ENCODE measurements at regions not wholly inside any gene's neighbourhood (a gene's known extent, or its start where the extent isn't known, plus 50 kb on each side); places are given as distances from the start of the nearest gene placed in this dataset.

DNA sequence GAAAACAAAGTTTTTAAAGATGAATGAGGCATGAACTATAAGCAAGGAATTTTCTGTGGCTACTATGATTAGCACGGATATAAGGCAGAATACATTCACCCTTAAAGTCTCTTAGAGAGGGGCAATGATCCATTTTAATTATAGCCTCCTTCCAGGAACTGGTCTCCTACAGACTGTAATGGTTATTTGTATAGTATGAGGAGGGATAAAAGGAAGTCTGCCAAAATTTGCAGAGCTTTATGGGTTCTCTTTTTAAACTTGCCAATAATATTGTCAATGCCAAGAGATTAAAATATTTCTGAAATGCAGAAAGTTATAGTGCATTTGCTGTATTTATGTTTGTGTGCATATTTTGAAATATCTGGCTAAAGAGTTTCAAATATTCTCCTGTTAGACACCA is 271.4 kb upstream of the LUZP2 start:
- no peak for TF ChIP-seq CTCF (IDR thresholded peaks at IDR 0.05; ENCODE audit: insufficient read depth, low read depth, low read length)
- TF ChIP-seq EZH2 (IDR thresholded peaks at IDR 0.05; ENCODE audit: insufficient read depth, low read length): no peak
